CD4-positive, alpha-beta memory T cell (primary cell): ENCODE measurements at regions not wholly inside any gene's neighbourhood (a gene's known extent, or its start where the extent isn't known, plus 50 kb on each side); places are given as distances from the start of the nearest gene placed in this dataset.
A peak's percentile ranks its signal among the peaks of the same experiment; 100 is the strongest.

ENCODE experiments used
- CTCF ChIA-PET: fragments of 350-600 bp; sonication (Branson Sonifier 250); formaldehyde crosslinking; loops from one replicate; lab custom pipeline; 2021; ENCODE audit warnings: inconsistent platforms; ENCODE audit not compliant: partially characterized antibody; lab: Charles Lee
- POLR2A ChIA-PET: fragments of 350-600 bp; sonication (Branson Sonifier 250); formaldehyde crosslinking; loops from one replicate; lab custom pipeline; 2021; ENCODE audit not compliant: partially characterized antibody; lab: Charles Lee
- DNase-seq, 5 donors: peaks; one replicate each; pipeline versions ENCODE4 v3.0.0 to v3.0.0-alpha.2; 2020 to 2022; ENCODE audit warnings: mixed read lengths in 1 of 5
- H3K27ac ChIP-seq: one replicate; pipeline ENCODE4 v1.7.0; 2013; ENCODE audit warnings: low read depth, low read length
- H3K27me3 ChIP-seq: 2 replicates; pipeline ENCODE4 v1.7.0; 2013; ENCODE audit warnings: mild to moderate bottlenecking, low read length, moderate library complexity; ENCODE audit not compliant: insufficient read depth
- H3K36me3 ChIP-seq: 2 replicates; pipeline ENCODE4 v1.7.0; 2013; ENCODE audit warnings: mild to moderate bottlenecking, low read length, moderate library complexity; ENCODE audit not compliant: insufficient read depth
- H3K4me1 ChIP-seq: 2 replicates; pipeline ENCODE4 v1.7.0; 2013; ENCODE audit warnings: mild to moderate bottlenecking, low read length, moderate library complexity; ENCODE audit not compliant: insufficient read depth
- H3K4me3 ChIP-seq, 2 donors: one replicate each; pipeline ENCODE4 v1.7.0; 2013; ENCODE audit warnings: low read length in 2 of 2, mild to moderate bottlenecking in 1 of 2
- H3K9me3 ChIP-seq, 2 donors: one replicate each; pipeline ENCODE4 v1.7.0; 2013; ENCODE audit warnings: low read length in 2 of 2, control low read depth in 1 of 2; ENCODE audit not compliant: control insufficient read depth in 1 of 2
- H3K27ac Mint-ChIP-seq, 7 donors: one replicate each; pipeline ENCODE4 v1.8.0; 2020 to 2021; ENCODE audit warnings: mixed read lengths in 7 of 7, mild to moderate bottlenecking in 6 of 7, inconsistent platforms in 3 of 7, moderate library complexity in 3 of 7
- H3K27me3 Mint-ChIP-seq, 2 donors: one replicate each; pipeline ENCODE4 v1.8.0; 2020 to 2021; ENCODE audit warnings: mixed read lengths in 2 of 2
- H3K36me3 Mint-ChIP-seq, 2 donors: one replicate each; pipeline ENCODE4 v1.8.0; 2020 to 2021; ENCODE audit warnings: mixed read lengths in 2 of 2, inconsistent platforms in 1 of 2, mild to moderate bottlenecking in 1 of 2
- H3K4me1 Mint-ChIP-seq, 4 donors: one replicate each; pipeline ENCODE4 v1.8.0; 2020 to 2021; ENCODE audit warnings: mixed read lengths in 4 of 4, mild to moderate bottlenecking in 1 of 4
- H3K4me3 Mint-ChIP-seq, 8 donors: one replicate each; pipeline ENCODE4 v1.8.0; 2020 to 2021; ENCODE audit warnings: mixed read lengths in 8 of 8, mild to moderate bottlenecking in 7 of 8, moderate library complexity in 6 of 8, inconsistent platforms in 3 of 8
- H3K9me3 Mint-ChIP-seq, 8 donors: one replicate each; pipeline ENCODE4 v1.8.0; 2020 to 2021; ENCODE audit warnings: mixed read lengths in 8 of 8, mild to moderate bottlenecking in 5 of 8, inconsistent platforms in 3 of 8, moderate library complexity in 1 of 8
- intact Hi-C: fragments of 100-400 bp; cut with micrococcal nuclease; formaldehyde crosslinking; loops from one replicate; pipeline ENCODE4 v1.15.1; 2023

DNA sequence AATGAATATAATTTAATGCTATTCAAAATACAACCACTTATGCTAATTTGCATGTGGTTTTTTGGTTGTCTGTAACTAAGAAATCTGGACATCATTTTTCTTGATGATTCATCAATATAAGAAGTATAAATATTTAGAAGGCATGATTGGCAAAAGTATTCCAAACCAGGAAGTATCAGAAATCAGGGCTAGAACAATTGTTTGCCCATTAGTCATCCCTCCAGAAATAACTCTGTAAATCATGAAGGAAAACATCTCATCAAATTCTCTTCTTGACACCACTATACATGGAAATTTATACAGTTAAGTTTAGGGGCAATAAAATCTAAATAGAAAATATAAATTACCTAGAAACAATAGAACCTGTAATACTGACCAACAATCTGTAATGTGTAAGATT, 554.7 kb upstream of the HS3ST5 start:
- Histone ChIP-seq H3K27me3 (no peaks in the 10 kb centered on the region), H3K4me1 (no peaks in the 10 kb centered on the region), H3K4me3 (no peak overlapping the region), H3K36me3 (no peaks in the 10 kb centered on the region), H3K27ac (no peak overlapping the region), H3K9me3 (no peaks in the 10 kb centered on the region)
- ChIA-PET POLR2A (no interaction called here), CTCF (no interaction called here)
- Mint-ChIP-seq H3K4me3 (no peak overlapping the region), H3K9me3 (peaks cover 0 to 16% (median 10%) of the 10 kb centered on the region in 8 donors), H3K36me3 (no peaks in the 10 kb centered on the region), H3K27ac (no peak overlapping the region), H3K27me3 (no peaks in the 10 kb centered on the region), H3K4me1 (no peaks in the 10 kb centered on the region)
- intact Hi-C loops = no loop called here
- no peak for DNase-seq

DNA sequence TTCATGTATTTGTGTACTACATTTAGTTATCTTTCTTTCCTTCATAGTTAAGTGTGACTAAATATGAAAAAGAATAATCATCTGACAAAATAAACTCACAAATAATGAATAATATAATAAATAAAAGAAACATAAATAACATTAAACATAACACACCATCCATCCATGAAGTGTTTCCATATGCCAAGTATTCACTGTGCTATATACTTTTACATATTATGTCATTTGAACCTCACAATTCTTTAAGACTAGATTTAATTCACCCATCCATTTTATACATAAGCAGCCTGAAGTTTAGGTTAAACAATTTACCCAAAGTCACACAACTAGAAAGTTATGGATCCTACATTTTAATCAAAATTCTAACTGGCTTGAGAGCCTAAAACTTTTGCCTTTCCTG, 549.4 kb upstream of the HS3ST5 start:
- Mint-ChIP-seq H3K4me1 (no peaks in the 10 kb centered on the region), H3K4me3 (no peak overlapping the region), H3K9me3 (peaks cover 0 to 6% (median under 1%) of the 10 kb centered on the region in 8 donors), H3K36me3 (no peaks in the 10 kb centered on the region), H3K27me3 (no peaks in the 10 kb centered on the region), H3K27ac (no peak overlapping the region)
- ChIA-PET CTCF (no interaction called here), POLR2A (no interaction called here)
- no peaks in the 10 kb centered on the region for H3K4me1 ChIP-seq
- H3K27me3 ChIP-seq = no peaks in the 10 kb centered on the region
- H3K4me3 ChIP-seq = no peak overlapping the region
- intact Hi-C loops = no loop called here
- H3K9me3 ChIP-seq = no peaks in the 10 kb centered on the region
- DNase-seq = no peak
- H3K36me3 ChIP-seq = no peaks in the 10 kb centered on the region
- no peak overlapping the region for H3K27ac ChIP-seq

DNA sequence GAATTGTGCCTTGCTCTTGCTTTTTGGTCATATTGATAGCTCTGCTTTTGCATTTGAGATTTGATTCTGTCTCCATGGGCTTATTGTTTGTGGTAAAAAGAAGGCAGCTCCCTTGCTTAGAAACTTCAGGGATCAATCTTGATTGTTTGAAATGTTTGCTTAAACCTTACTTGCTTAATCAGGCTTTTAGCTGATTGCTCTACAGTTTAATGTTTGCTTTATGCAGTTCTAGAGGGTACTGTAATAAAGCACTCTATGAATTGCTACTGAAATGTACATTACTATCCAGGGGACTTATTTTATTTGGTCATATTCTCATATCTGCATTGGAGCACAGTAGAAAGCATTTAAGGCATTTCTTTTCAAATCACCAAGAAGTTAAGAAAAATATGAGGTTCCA, 545.4 kb upstream of the HS3ST5 start:
- Mint-ChIP-seq H3K36me3 (no peaks in the 10 kb centered on the region), H3K27me3 (no peaks in the 10 kb centered on the region), H3K4me1 (no peaks in the 10 kb centered on the region), H3K4me3 (no peak overlapping the region), H3K9me3 (peaks cover 0 to 3% (median 0%) of the 10 kb centered on the region in 8 donors), H3K27ac (no peak overlapping the region)
- intact Hi-C loops = no loop called here
- no peaks in the 10 kb centered on the region for H3K36me3 ChIP-seq
- H3K9me3 ChIP-seq = no peaks in the 10 kb centered on the region
- POLR2A ChIA-PET = no interaction called here
- DNase-seq = no peak
- CTCF ChIA-PET = no interaction called here
- no peaks in the 10 kb centered on the region for H3K4me1 ChIP-seq
- no peak overlapping the region for H3K4me3 ChIP-seq
- no peak overlapping the region for H3K27ac ChIP-seq
- H3K27me3 ChIP-seq = no peaks in the 10 kb centered on the region

DNA sequence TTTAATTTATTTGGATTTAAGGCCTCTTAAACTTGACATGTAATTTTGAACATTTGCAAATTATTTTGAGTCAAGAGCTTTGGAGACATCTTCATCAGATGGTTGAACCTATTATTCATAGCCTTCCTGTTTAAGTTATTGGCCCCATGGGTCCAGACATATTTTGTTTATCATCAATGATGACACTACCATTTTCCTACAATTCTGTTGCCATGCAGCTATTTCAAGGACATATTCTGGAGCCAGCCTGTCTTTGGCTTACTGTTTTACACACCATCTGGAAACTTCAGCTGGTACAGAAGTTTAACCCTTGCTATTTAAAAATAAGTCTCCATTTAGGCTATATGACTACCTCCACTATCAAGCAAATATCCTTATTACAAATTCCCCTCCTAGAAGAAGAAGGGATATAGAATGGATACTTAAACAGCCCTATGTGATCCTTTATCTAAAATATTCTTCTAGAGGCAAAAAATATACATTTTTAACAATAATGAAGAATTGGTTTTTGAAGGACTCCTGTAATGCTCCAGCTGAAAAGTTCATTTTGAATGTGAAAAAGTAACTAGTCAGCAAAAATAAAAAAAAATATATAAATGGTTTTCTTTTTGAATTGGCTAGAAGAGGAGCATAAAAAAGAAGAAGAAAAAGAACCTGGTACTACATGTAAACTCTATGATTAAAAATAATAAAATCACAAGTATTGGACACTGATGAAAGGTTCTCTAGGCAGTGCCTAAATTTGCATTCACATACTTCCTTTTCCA, 544.0 kb upstream of the HS3ST5 start:
- H3K4me3 ChIP-seq = no peak overlapping the region
- no peak for DNase-seq
- H3K36me3 ChIP-seq = no peaks in the 10 kb centered on the region
- intact Hi-C loops = no loop called here
- H3K4me1 ChIP-seq = no peaks in the 10 kb centered on the region
- CTCF ChIA-PET = no interaction called here
- POLR2A ChIA-PET = no interaction called here
- no peaks in the 10 kb centered on the region for H3K27me3 ChIP-seq
- H3K9me3 Mint-ChIP-seq = peaks cover 0 to 4% (median 2%) of the 10 kb centered on the region in 8 donors
- H3K4me3 Mint-ChIP-seq = no peak overlapping the region
- H3K4me1 Mint-ChIP-seq = no peaks in the 10 kb centered on the region
- H3K36me3 Mint-ChIP-seq = no peaks in the 10 kb centered on the region
- no peaks in the 10 kb centered on the region for H3K9me3 ChIP-seq
- no peak overlapping the region for H3K27ac Mint-ChIP-seq
- H3K27me3 Mint-ChIP-seq = no peaks in the 10 kb centered on the region
- no peak overlapping the region for H3K27ac ChIP-seq

DNA sequence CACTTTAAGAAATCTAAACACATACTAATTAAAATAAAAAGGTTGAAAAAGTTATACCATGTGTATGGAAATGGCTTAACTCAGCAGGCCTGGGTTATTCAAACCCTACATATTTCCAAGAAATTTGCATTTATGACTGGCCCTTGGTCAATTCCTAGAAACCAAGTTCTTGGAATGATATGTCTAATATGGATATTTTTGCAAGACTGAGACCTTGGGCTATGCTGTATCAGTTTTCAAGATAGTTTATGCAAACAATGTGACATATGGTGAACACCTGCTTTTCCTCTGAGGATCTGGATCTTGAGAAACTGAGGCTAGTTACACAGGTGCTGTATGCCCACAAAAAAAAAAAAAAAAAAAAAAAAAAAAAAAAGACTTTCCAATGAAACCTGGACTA, 536.9 kb upstream of the HS3ST5 start:
- no peaks in the 10 kb centered on the region for H3K9me3 ChIP-seq
- H3K4me1 Mint-ChIP-seq = no peaks in the 10 kb centered on the region
- no peak for DNase-seq
- no peak overlapping the region for H3K4me3 Mint-ChIP-seq
- H3K27me3 ChIP-seq = no peaks in the 10 kb centered on the region
- peaks cover 0 to 9% (median 3%) of the 10 kb centered on the region in 8 donors for H3K9me3 Mint-ChIP-seq
- ChIA-PET CTCF (no interaction called here), POLR2A (no interaction called here)
- no peaks in the 10 kb centered on the region for H3K36me3 Mint-ChIP-seq
- H3K36me3 ChIP-seq = no peaks in the 10 kb centered on the region
- H3K4me1 ChIP-seq = no peaks in the 10 kb centered on the region
- H3K27ac ChIP-seq = no peak overlapping the region
- no peak overlapping the region for H3K27ac Mint-ChIP-seq
- H3K27me3 Mint-ChIP-seq = no peaks in the 10 kb centered on the region
- intact Hi-C loops = no loop called here
- no peak overlapping the region for H3K4me3 ChIP-seq

DNA sequence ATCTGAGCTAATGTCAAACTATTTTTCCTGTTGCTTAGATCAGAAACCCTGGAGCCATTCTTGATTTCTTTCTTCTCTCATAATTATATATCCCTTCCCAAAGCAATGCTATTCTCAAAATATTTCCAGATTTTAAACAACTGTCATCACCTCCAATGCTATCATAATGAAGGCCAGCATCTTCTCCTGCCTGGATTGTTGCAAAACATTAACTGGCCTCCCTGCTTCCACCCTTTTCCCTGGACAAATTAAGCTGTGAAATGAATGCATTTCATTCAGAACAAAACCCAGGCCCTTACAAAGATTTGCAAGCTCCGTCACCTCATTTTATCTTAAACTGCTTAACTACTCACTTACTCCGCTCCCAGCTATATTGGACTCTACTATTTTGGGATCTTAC, 535.3 kb upstream of the HS3ST5 start:
- Mint-ChIP-seq H3K36me3 (no peaks in the 10 kb centered on the region), H3K9me3 (peaks cover 0 to 11% (median 4%) of the 10 kb centered on the region in 8 donors), H3K27ac (no peak overlapping the region), H3K4me3 (no peak overlapping the region), H3K4me1 (no peaks in the 10 kb centered on the region), H3K27me3 (no peaks in the 10 kb centered on the region)
- Histone ChIP-seq H3K4me1 (no peaks in the 10 kb centered on the region), H3K27ac (no peak overlapping the region), H3K9me3 (no peaks in the 10 kb centered on the region), H3K27me3 (no peaks in the 10 kb centered on the region), H3K36me3 (no peaks in the 10 kb centered on the region), H3K4me3 (no peak overlapping the region)
- CTCF ChIA-PET = no interaction called here
- DNase-seq = no peak
- POLR2A ChIA-PET = no interaction called here
- intact Hi-C loops = no loop called here

- DNase-seq = no peak
- Mint-ChIP-seq H3K27ac (no peak overlapping the region), H3K9me3 (peaks cover 0 to 8% (median 4%) of the 10 kb centered on the region in 8 donors), H3K36me3 (no peaks in the 10 kb centered on the region), H3K4me1 (no peaks in the 10 kb centered on the region), H3K4me3 (peak overlapping the region in 1 of 8 donors; percentile 42), H3K27me3 (no peaks in the 10 kb centered on the region)
- Histone ChIP-seq H3K27me3 (no peaks in the 10 kb centered on the region), H3K36me3 (no peaks in the 10 kb centered on the region), H3K4me3 (no peak overlapping the region), H3K9me3 (no peaks in the 10 kb centered on the region), H3K4me1 (no peaks in the 10 kb centered on the region), H3K27ac (no peak overlapping the region)
- POLR2A ChIA-PET = no interaction called here
- intact Hi-C loops = no loop called here
- CTCF ChIA-PET = no interaction called here
Measured at GRCh38 chr6:114874410-114874809, 531.6 kb upstream of the HS3ST5 start.
